ENCODE measurements at regions not wholly inside any gene's neighbourhood (a gene's known extent, or its start where the extent isn't known, plus 50 kb on each side); places are given as distances from the start of the nearest gene placed in this dataset.

DNA sequence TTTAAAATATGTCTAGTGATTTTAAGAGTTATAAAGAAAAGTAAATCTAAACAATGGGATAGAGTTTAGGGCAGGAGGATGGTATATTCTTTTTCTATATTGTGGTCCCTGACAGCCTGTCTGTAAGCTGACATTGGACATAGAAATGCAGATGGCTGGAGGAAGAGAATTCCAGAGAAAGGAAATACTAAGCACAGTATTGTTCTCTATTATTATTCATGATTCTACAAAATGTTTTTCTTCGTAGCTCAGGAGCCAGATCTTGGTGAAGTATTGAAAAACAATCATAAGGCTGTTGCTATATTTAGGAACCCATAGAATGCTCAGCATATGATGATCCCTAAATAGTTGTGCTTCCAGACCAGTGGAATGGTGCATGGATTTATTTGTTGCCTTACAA is 117.0 kb upstream of the FAM3C start:
- TF ChIP-seq POLR2A (IDR thresholded peaks at IDR 0.05; ENCODE audit: low read depth) (no peak), POLR2AphosphoS5 (IDR thresholded peaks at IDR 0.05) (no peak), EP300 (IDR thresholded peaks at IDR 0.05) (no peak)
- TF ChIP-seq, protein P1, sequence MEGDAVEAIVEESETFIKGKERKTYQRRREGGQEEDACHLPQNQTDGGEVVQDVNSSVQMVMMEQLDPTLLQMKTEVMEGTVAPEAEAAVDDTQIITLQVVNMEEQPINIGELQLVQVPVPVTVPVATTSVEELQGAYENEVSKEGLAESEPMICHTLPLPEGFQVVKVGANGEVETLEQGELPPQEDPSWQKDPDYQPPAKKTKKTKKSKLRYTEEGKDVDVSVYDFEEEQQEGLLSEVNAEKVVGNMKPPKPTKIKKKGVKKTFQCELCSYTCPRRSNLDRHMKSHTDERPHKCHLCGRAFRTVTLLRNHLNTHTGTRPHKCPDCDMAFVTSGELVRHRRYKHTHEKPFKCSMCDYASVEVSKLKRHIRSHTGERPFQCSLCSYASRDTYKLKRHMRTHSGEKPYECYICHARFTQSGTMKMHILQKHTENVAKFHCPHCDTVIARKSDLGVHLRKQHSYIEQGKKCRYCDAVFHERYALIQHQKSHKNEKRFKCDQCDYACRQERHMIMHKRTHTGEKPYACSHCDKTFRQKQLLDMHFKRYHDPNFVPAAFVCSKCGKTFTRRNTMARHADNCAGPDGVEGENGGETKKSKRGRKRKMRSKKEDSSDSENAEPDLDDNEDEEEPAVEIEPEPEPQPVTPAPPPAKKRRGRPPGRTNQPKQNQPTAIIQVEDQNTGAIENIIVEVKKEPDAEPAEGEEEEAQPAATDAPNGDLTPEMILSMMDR (IDR thresholded peaks at IDR 0.05): no peak

All from esophagus muscularis mucosa (tissue), 4 donors.